GM21528 (cell line): ENCODE measurements at regions not wholly inside any gene's neighbourhood (a gene's known extent, or its start where the extent isn't known, plus 50 kb on each side); places are given as distances from the start of the nearest gene placed in this dataset.
"Not testable (repeated sequence)": the region's sequence is repeated elsewhere in the genome, so short reads cannot be mapped to it uniquely, and the experiment has no call there.

Experiments
- ATAC-seq: cut with Tn5 transposase; IDR thresholded peaks from one replicate; pipeline ENCODE4 v1.9.1; 2021; ENCODE audit warnings: mild to moderate bottlenecking, moderate library complexity; ENCODE audit not compliant: unreplicated experiment, low FRiP score

GRCh38 chr11:39311888-39312287 lies 2147.6 kb downstream of the LRRC4C start:
- not testable (repeated sequence) for ATAC-seq

GRCh38 chr11:39304586-39304985 lies 2154.9 kb downstream of the LRRC4C start:
- no peak for ATAC-seq

- no peak for ATAC-seq
These were observed 2164.8 kb downstream of the LRRC4C start for GRCh38 chr11:39294648-39295047.

GRCh38 chr11:39288011-39288410 lies 2171.4 kb downstream of the LRRC4C start:
- ATAC-seq = no peak

- ATAC-seq = no peak
These were observed 2191.2 kb downstream of the LRRC4C start for GRCh38 chr11:39268176-39268690.

- no peak for ATAC-seq
These were observed 2203.8 kb downstream of the LRRC4C start for GRCh38 chr11:39255648-39256047.

GRCh38 chr11:39249566-39250365 lies 2209.7 kb downstream of the LRRC4C start:
- ATAC-seq = no peak

GRCh38 chr11:39247570-39248137 lies 2211.8 kb downstream of the LRRC4C start:
- no peak for ATAC-seq

- no peak for ATAC-seq
These were observed 2219.9 kb downstream of the LRRC4C start for GRCh38 chr11:39239553-39239952.

GRCh38 chr11:39236916-39237315 lies 2222.5 kb downstream of the LRRC4C start:
- no peak for ATAC-seq

- no peak for ATAC-seq
These were observed 2237.8 kb downstream of the LRRC4C start for GRCh38 chr11:39221550-39222138.

- ATAC-seq = no peak
These were observed 2238.8 kb downstream of the LRRC4C start for GRCh38 chr11:39220501-39221230.

- ATAC-seq = no peak
These were observed 2239.4 kb downstream of the LRRC4C start for GRCh38 chr11:39220069-39220468.

GRCh38 chr11:39209981-39210380 lies 2249.5 kb downstream of the LRRC4C start:
- no peak for ATAC-seq

- ATAC-seq = no peak
These were observed 2254.0 kb downstream of the LRRC4C start for GRCh38 chr11:39205236-39205995.

- ATAC-seq = no peak
These were observed 2266.8 kb downstream of the LRRC4C start for GRCh38 chr11:39192671-39193070.

- no peak for ATAC-seq
These were observed 2268.7 kb downstream of the LRRC4C start for GRCh38 chr11:39190751-39191150.

GRCh38 chr11:39177678-39178077 lies 2281.8 kb downstream of the LRRC4C start:
- ATAC-seq = no peak

GRCh38 chr11:39174965-39175364 lies 2284.5 kb downstream of the LRRC4C start:
- no peak for ATAC-seq

GRCh38 chr11:39174196-39174595 lies 2285.3 kb downstream of the LRRC4C start:
- ATAC-seq = no peak
